Ishikawa (cell line): ENCODE measurements at regions not wholly inside any gene's neighbourhood (a gene's known extent, or its start where the extent isn't known, plus 50 kb on each side); places are given as distances from the start of the nearest gene placed in this dataset.

ENCODE experiments used
- CEBPB ChIP-seq: IDR thresholded peaks from 2 replicates; pipeline ENCODE4 v1.6.1; 2012
- CREB1 ChIP-seq: IDR thresholded peaks from 2 replicates; pipeline ENCODE4 v1.6.1; 2012; ENCODE audit warnings: low read depth
- EGR1 ChIP-seq: IDR thresholded peaks from 2 replicates; pipeline ENCODE4 v1.6.1; 2012
- EP300 ChIP-seq: IDR thresholded peaks from 2 replicates; pipeline ENCODE4 v1.6.1; 2012; ENCODE audit warnings: borderline replicate concordance
- FOXM1 ChIP-seq: IDR thresholded peaks from 2 replicates; pipeline ENCODE4 v1.6.1; 2012; ENCODE audit warnings: low read depth, borderline replicate concordance
- NFIC ChIP-seq: IDR thresholded peaks from 2 replicates; pipeline ENCODE4 v1.6.1; 2012
- RAD21 ChIP-seq: IDR thresholded peaks from 2 replicates; pipeline ENCODE4 v1.6.1; 2012; ENCODE audit warnings: low read depth
- TAF1 ChIP-seq: IDR thresholded peaks from 2 replicates; pipeline ENCODE4 v1.6.1; 2012; ENCODE audit warnings: low read depth, mild to moderate bottlenecking
- TCF12 ChIP-seq: IDR thresholded peaks from 2 replicates; pipeline ENCODE4 v1.6.1; 2012; ENCODE audit warnings: low read depth
- TEAD4 ChIP-seq: IDR thresholded peaks from 2 replicates; pipeline ENCODE4 v1.6.1; 2012
- YY1 ChIP-seq: IDR thresholded peaks from 2 replicates; pipeline ENCODE4 v1.6.1; 2012; ENCODE audit warnings: low read depth
- ZBTB7A ChIP-seq: IDR thresholded peaks from 2 replicates; pipeline ENCODE4 v1.6.1; 2012; ENCODE audit warnings: low read depth
- TF ChIP-seq, protein P1 (sequence below): IDR thresholded peaks from 2 replicates; pipeline ENCODE4 v1.6.1; 2012
- TF ChIP-seq, protein P2 (sequence below): IDR thresholded peaks from 2 replicates; pipeline ENCODE4 v1.6.1; 2012
- TF ChIP-seq, protein P3 (sequence below): IDR thresholded peaks from 2 replicates; pipeline ENCODE4 v1.6.1; 2012; ENCODE audit warnings: low read depth, mild to moderate bottlenecking

DNA sequence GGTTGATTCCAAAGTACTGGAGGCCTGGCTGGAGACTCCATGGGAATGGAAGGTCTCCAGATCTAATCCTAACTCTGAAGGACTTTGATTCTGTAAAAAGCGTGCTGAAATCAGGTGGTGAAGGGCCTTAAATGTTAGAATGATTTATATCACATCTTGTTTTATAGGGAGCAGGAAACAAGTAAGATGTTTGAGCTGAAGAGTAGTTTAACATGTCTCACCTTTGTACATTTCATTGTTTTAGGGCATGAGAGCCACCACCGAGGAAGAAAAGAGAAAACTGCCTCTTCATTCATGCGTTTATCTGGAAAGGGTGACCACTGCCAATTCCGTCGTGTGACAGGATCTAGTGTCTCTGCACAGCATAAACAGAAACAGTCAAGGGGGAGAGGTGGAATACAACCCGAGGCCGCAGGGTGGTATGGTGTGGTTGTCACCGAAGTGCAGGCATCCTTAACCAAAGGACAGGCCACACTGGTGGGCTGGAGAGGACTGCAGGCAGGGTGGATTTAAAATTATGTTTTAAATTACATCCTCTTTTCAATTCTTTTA is 445.3 kb downstream of the SLC4A3 start:
- TF ChIP-seq EP300 (no peak), CREB1 (no peak), TEAD4 (no peak), RAD21 (no peak), ZBTB7A (no peak)
- TF ChIP-seq, protein P1, sequence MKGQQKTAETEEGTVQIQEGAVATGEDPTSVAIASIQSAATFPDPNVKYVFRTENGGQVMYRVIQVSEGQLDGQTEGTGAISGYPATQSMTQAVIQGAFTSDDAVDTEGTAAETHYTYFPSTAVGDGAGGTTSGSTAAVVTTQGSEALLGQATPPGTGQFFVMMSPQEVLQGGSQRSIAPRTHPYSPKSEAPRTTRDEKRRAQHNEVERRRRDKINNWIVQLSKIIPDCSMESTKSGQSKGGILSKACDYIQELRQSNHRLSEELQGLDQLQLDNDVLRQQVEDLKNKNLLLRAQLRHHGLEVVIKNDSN: no peak
- TF ChIP-seq, protein P2, sequence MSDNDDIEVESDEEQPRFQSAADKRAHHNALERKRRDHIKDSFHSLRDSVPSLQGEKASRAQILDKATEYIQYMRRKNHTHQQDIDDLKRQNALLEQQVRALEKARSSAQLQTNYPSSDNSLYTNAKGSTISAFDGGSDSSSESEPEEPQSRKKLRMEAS: no peak

- TF ChIP-seq, protein P2: no peak
- TF ChIP-seq TCF12 (no peak), YY1 (no peak), CREB1 (no peak), TAF1 (no peak), CEBPB (no peak), NFIC (no peak), ZBTB7A (no peak), EP300 (no peak), FOXM1 (no peak), RAD21 (no peak), EGR1 (no peak)
- TF ChIP-seq, protein P1: no peak
- TF ChIP-seq, protein P3, sequence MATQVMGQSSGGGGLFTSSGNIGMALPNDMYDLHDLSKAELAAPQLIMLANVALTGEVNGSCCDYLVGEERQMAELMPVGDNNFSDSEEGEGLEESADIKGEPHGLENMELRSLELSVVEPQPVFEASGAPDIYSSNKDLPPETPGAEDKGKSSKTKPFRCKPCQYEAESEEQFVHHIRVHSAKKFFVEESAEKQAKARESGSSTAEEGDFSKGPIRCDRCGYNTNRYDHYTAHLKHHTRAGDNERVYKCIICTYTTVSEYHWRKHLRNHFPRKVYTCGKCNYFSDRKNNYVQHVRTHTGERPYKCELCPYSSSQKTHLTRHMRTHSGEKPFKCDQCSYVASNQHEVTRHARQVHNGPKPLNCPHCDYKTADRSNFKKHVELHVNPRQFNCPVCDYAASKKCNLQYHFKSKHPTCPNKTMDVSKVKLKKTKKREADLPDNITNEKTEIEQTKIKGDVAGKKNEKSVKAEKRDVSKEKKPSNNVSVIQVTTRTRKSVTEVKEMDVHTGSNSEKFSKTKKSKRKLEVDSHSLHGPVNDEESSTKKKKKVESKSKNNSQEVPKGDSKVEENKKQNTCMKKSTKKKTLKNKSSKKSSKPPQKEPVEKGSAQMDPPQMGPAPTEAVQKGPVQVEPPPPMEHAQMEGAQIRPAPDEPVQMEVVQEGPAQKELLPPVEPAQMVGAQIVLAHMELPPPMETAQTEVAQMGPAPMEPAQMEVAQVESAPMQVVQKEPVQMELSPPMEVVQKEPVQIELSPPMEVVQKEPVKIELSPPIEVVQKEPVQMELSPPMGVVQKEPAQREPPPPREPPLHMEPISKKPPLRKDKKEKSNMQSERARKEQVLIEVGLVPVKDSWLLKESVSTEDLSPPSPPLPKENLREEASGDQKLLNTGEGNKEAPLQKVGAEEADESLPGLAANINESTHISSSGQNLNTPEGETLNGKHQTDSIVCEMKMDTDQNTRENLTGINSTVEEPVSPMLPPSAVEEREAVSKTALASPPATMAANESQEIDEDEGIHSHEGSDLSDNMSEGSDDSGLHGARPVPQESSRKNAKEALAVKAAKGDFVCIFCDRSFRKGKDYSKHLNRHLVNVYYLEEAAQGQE: no peak
Measured at GRCh38 chr2:220075835-220076234, 448.4 kb downstream of the SLC4A3 start.

GRCh38 chr2:220076734-220077133 is 449.3 kb downstream of the SLC4A3 start:
- no peak for TF ChIP-seq RAD21

DNA sequence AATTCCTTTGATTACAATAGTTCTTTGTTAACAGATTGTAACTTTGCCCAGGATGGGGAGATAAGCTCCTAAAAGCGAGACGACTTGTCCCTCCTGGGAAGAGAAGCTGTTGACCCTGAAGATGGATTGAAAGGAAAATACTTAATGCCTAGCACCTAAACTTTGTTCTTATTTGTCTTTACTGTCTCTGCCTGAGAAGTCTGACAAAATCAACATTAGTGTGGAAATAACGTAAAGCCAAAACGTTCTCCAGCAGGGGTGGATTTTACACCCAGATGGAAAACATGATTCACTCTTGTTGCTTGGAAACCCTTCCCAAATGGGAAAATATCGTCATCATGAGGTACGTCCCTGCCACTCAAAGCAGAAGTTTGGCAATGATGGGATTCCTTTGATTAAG is 450.1 kb downstream of the SLC4A3 start:
- TF ChIP-seq, protein P3: no peak
- TF ChIP-seq, protein P2: no peak
- TF ChIP-seq CREB1 (no peak), EP300 (no peak), RAD21 (no peak)

DNA sequence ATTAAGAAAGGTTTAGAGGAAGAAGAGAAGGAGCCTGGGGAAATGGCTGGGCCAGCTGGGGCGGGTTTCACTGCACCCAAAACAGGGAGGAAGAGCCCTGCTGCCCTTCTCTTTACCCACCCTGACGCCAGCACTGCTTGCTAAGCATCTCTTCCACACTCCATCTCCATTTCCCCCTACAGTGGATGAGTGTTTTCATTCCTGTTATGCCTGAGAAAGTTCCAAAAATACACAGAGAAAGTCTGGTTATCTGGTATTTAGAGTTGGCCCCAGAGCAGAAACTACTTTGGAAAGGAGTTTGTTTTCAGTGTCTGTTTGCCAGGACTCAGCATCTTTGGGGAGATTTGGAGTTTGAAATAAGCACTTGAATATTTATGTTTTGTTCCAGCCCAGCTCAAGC is 451.0 kb downstream of the SLC4A3 start:
- TF ChIP-seq YY1 (no peak), RAD21 (no peak), NFIC (no peak), TAF1 (no peak), FOXM1 (no peak), EGR1 (no peak), CEBPB (no peak), TCF12 (no peak), CREB1 (no peak), TEAD4 (no peak), ZBTB7A (no peak), EP300 (no peak)
- TF ChIP-seq, protein P1: no peak
- TF ChIP-seq, protein P3: no peak
- TF ChIP-seq, protein P2: no peak
